H1 (cell line): ENCODE measurements at regions not wholly inside any gene's neighbourhood (a gene's known extent, or its start where the extent isn't known, plus 50 kb on each side); places are given as distances from the start of the nearest gene placed in this dataset.

ENCODE experiments used
- CTCF ChIA-PET: fragments of 300-600 bp; sonication (Branson Sonifier 250); formaldehyde crosslinking; loops from one replicate; lab custom pipeline; 2021; ENCODE audit not compliant: partially characterized antibody; lab: Charles Lee
- POLR2A ChIA-PET: fragments of 300-600 bp; sonication (Branson Sonifier 250); formaldehyde crosslinking; loops from one replicate; lab custom pipeline; 2021; ENCODE audit warnings: inconsistent platforms; ENCODE audit not compliant: partially characterized antibody; lab: Charles Lee
- DNase-seq, 2 experiments: peaks; one replicate each; pipeline versions ENCODE4 v3.0.0 to v3.0.0-alpha.2; 2010 to 2022; ENCODE audit warnings: low spot score in 2 of 2, low read depth in 1 of 2, mixed read lengths in 1 of 2
- FAIRE-seq: peaks from 2 replicates; lab custom pipeline; 2011; peaks lifted over from hg19 to GRCh38; lab: Jason Lieb, UNC
- H2AFZ ChIP-seq: 2 replicates; pipeline ENCODE4 v1.8.1; 2012; ENCODE audit warnings: low read length, inconsistent platforms
- H2AK5ac ChIP-seq: 2 replicates; pipeline ENCODE4 v1.6.1; 2013; ENCODE audit warnings: low read depth, low read length
- H2BK120ac ChIP-seq: replicated peaks from 2 replicates; pipeline ENCODE3; 2013; ENCODE audit warnings: low read depth, low read length, inconsistent platforms
- H2BK12ac ChIP-seq: 2 replicates; pipeline ENCODE4 v1.6.1; 2013; ENCODE audit warnings: low read depth, low read length
- H2BK15ac ChIP-seq: 2 replicates; pipeline ENCODE4 v1.6.1; 2013; ENCODE audit warnings: low read length
- H2BK20ac ChIP-seq: 2 replicates; pipeline ENCODE4 v1.6.1; 2013; ENCODE audit warnings: low read length
- H2BK5ac ChIP-seq: 2 replicates; pipeline ENCODE4 v1.6.1; 2013; ENCODE audit warnings: low read depth, low read length
- H3K14ac ChIP-seq: 2 replicates; pipeline ENCODE4 v1.6.1; 2013; ENCODE audit warnings: inconsistent platforms; ENCODE audit not compliant: insufficient read length
- H3K18ac ChIP-seq: 2 replicates; pipeline ENCODE4 v1.6.1; 2013; ENCODE audit warnings: low read length; ENCODE audit errors: extremely low read depth
- H3K23ac ChIP-seq: 2 replicates; pipeline ENCODE4 v1.6.1; 2013; ENCODE audit warnings: inconsistent platforms; ENCODE audit not compliant: insufficient read length
- H3K23me2 ChIP-seq: 2 replicates; pipeline ENCODE4 v1.6.1; 2013; ENCODE audit warnings: low read depth, low read length
- H3K27ac ChIP-seq: 2 replicates; pipeline ENCODE4 v1.6.1; 2011; ENCODE audit warnings: low read depth, low read length, inconsistent platforms
- H3K27me3 ChIP-seq, 4 experiments: replicated peaks in 1 of 4; 1 replicate in 1 of 4; 2 replicates in 3 of 4; pipeline versions ENCODE4 v1.6.1 to v1.8.1; 2011 to 2013; ENCODE audit warnings: low read length in 3 of 4, mild to moderate bottlenecking in 3 of 4, inconsistent platforms in 2 of 4, mixed read lengths in 2 of 4, moderate library complexity in 1 of 4; ENCODE audit not compliant: control insufficient read depth in 3 of 4, insufficient read depth in 3 of 4; ENCODE audit errors: extremely low read depth in 1 of 4
- H3K36me3 ChIP-seq, 4 experiments: 2 replicates each; pipeline versions ENCODE4 v1.6.1 to v1.8.1; 2011 to 2013; ENCODE audit warnings: mild to moderate bottlenecking in 4 of 4, low read length in 3 of 4, moderate library complexity in 2 of 4, control low read depth in 1 of 4, inconsistent platforms in 1 of 4; ENCODE audit not compliant: insufficient read depth in 4 of 4, control insufficient read depth in 2 of 4
- H3K4ac ChIP-seq: replicated peaks from 2 replicates; pipeline ENCODE3; 2013; ENCODE audit warnings: low read length, low read depth, mixed read lengths, inconsistent platforms; ENCODE audit not compliant: insufficient read length
- H3K4me1 ChIP-seq, 4 experiments: replicated peaks in 1 of 4; 1 replicate in 1 of 4; 2 replicates in 3 of 4; pipeline versions ENCODE4 v1.6.1 to v1.8.1; 2011 to 2013; ENCODE audit warnings: low read length in 3 of 4, inconsistent platforms in 2 of 4, mixed read lengths in 1 of 4; ENCODE audit not compliant: insufficient read depth in 4 of 4, control insufficient read depth in 3 of 4
- H3K4me2 ChIP-seq, 2 experiments: 2 replicates each; pipeline versions ENCODE4 v1.6.1 to v1.8.1; 2011 to 2013; ENCODE audit warnings: low read depth in 2 of 2, low read length in 2 of 2, control low read depth in 1 of 2, inconsistent platforms in 1 of 2, mild to moderate bottlenecking in 1 of 2; ENCODE audit not compliant: insufficient read depth in 1 of 2
- H3K4me3 ChIP-seq, 4 experiments: fragments of 200-600, 300-600 bp in 1 of 4; sonication (generic), shearing (Covaris generic), sonication (Bioruptor Twin) in 1 of 4; 2 replicates each; pipeline versions ENCODE4 v1.5.1 to v1.8.1; 2011 to 2016; ENCODE audit warnings: low read length in 4 of 4, low read depth in 3 of 4, control low read depth in 2 of 4, inconsistent platforms in 2 of 4, mild to moderate bottlenecking in 2 of 4, mixed read lengths in 1 of 4, moderate library complexity in 1 of 4; ENCODE audit not compliant: insufficient read depth in 2 of 4; ENCODE audit errors: extremely low read depth in 1 of 4
- H3K56ac ChIP-seq: replicated peaks from 2 replicates; pipeline ENCODE3; 2013; ENCODE audit warnings: low read depth, mild to moderate bottlenecking, mixed read lengths, low read length, inconsistent platforms; ENCODE audit not compliant: insufficient read length
- H3K79me1 ChIP-seq: 2 replicates; pipeline ENCODE4 v1.6.1; 2013; ENCODE audit warnings: low read depth, low read length, control low read depth
- H3K79me2 ChIP-seq, 2 experiments: 2 replicates each; pipeline versions ENCODE4 v1.6.1 to v1.8.1; 2012 to 2013; ENCODE audit warnings: low read length in 2 of 2, mild to moderate bottlenecking in 2 of 2, inconsistent platforms in 1 of 2; ENCODE audit not compliant: insufficient read depth in 2 of 2, control insufficient read depth in 1 of 2
- H3K9ac ChIP-seq, 4 experiments: replicated peaks in 1 of 4; 1 replicate in 1 of 4; 2 replicates in 3 of 4; pipeline versions ENCODE4 v1.6.1 to v1.8.1; 2011 to 2013; ENCODE audit warnings: low read depth in 3 of 4, low read length in 3 of 4, control low read depth in 2 of 4, mild to moderate bottlenecking in 2 of 4, moderate library complexity in 2 of 4, inconsistent platforms in 1 of 4; ENCODE audit errors: extremely low read depth in 1 of 4
- H3K9me3 ChIP-seq, 2 experiments: 2 replicates each; pipeline versions ENCODE4 v1.6.1 to v1.8.1; 2012 to 2013; ENCODE audit warnings: mild to moderate bottlenecking in 2 of 2, moderate library complexity in 2 of 2, control low read depth in 1 of 2, inconsistent platforms in 1 of 2, low read depth in 1 of 2, low read length in 1 of 2, mixed read lengths in 1 of 2; ENCODE audit not compliant: insufficient read depth in 2 of 2
- H4K20me1 ChIP-seq, 2 experiments: replicated peaks in 1 of 2; 2 replicates each; pipeline versions ENCODE3 to v1.8.1; 2011 to 2013; ENCODE audit warnings: inconsistent platforms in 2 of 2, low read length in 2 of 2, mild to moderate bottlenecking in 1 of 2; ENCODE audit not compliant: insufficient read depth in 2 of 2, control insufficient read depth in 1 of 2
- H4K5ac ChIP-seq: 2 replicates; pipeline ENCODE4 v1.6.1; 2013; ENCODE audit warnings: low read length, low read depth, mixed read lengths, inconsistent platforms; ENCODE audit not compliant: insufficient read length
- H4K8ac ChIP-seq: 2 replicates; pipeline ENCODE4 v1.8.0; 2013; ENCODE audit warnings: mild to moderate bottlenecking, moderate library complexity, low read length, inconsistent platforms; ENCODE audit not compliant: insufficient read depth; ENCODE audit errors: extremely low read depth
- H4K91ac ChIP-seq: replicated peaks from 2 replicates; pipeline ENCODE3; 2013; ENCODE audit warnings: low read length, mixed read lengths, inconsistent platforms; ENCODE audit not compliant: insufficient read length
- CHD2 ChIP-seq: IDR thresholded peaks from 2 replicates; pipeline ENCODE4 v1.6.1; 2012; ENCODE audit warnings: low read length, improper control_type of control experiment
- CTCF ChIP-seq, 3 experiments: IDR thresholded peaks; 1 replicate in 2 of 3; 2 replicates in 1 of 3; pipeline versions ENCODE4 v1.5.1 to v1.6.1; 2011; ENCODE audit warnings: low read length in 3 of 3, mild to moderate bottlenecking in 3 of 3, inconsistent platforms in 2 of 3, low read depth in 1 of 3, moderate library complexity in 1 of 3; ENCODE audit not compliant: insufficient read depth in 1 of 3; ENCODE audit errors: control extremely low read depth in 1 of 3
- E2F6 ChIP-seq: IDR thresholded peaks from 2 replicates; pipeline ENCODE4 v1.6.1; 2012; ENCODE audit warnings: inconsistent platforms
- EGR1 ChIP-seq: IDR thresholded peaks from 2 replicates; pipeline ENCODE4 v1.6.1; 2011; ENCODE audit warnings: low read depth, low read length, borderline replicate concordance
- JUND ChIP-seq: IDR thresholded peaks from 2 replicates; pipeline ENCODE4 v1.6.1; 2011; ENCODE audit warnings: mild to moderate bottlenecking, improper control_type of control experiment, low read length
- KDM5A ChIP-seq: fragments of 200-600 bp; IDR thresholded peaks from 2 replicates; pipeline ENCODE4 v1.7.1; 2012; ENCODE audit warnings: mild to moderate bottlenecking, low read length, inconsistent platforms, mixed read lengths
- MAX ChIP-seq: IDR thresholded peaks from 2 replicates; pipeline ENCODE4 v1.6.1; 2012; ENCODE audit warnings: inconsistent platforms
- POLR2A ChIP-seq, 2 experiments: IDR thresholded peaks; 1 replicate in 1 of 2; 2 replicates in 1 of 2; pipeline ENCODE4 v1.6.1; 2011; ENCODE audit warnings: low read depth in 2 of 2, low read length in 2 of 2, mild to moderate bottlenecking in 2 of 2; ENCODE audit errors: control extremely low read depth in 1 of 2
- SAP30 ChIP-seq: fragments of 300-600 bp; sonication (generic); IDR thresholded peaks from 2 replicates; pipeline ENCODE4 v1.7.1; 2012; ENCODE audit warnings: low read length, moderate library complexity, mild to moderate bottlenecking, inconsistent platforms; ENCODE audit not compliant: insufficient read depth, insufficient replicate concordance
- SUZ12 ChIP-seq: fragments of 200-600 bp; sonication (generic); IDR thresholded peaks from 2 replicates; pipeline ENCODE4 v1.6.1; 2012; ENCODE audit warnings: mild to moderate bottlenecking, inconsistent platforms, low read length, moderate library complexity, mixed read lengths
- WGBS, 2 experiments: shearing (Covaris generic) in 1 of 2; methylation state at CpG; one replicate each; pipeline versions ENCODE4 v1.1.6 to v1.1.7; 2013 to 2015; ENCODE audit warnings: low lambda C conversion rate in 2 of 2, mixed read lengths in 2 of 2, inconsistent platforms in 1 of 2, low coverage in 1 of 2, missing lambda C conversion rate in 1 of 2; ENCODE audit not compliant: insufficient replicate concordance in 2 of 2, insufficient coverage in 1 of 2, insufficient read length in 1 of 2; ENCODE audit errors: extremely low coverage in 1 of 2, missing lambda C conversion rate in 1 of 2; 5-methylcytosine and 5-hydroxymethylcytosine counted together

GRCh38 chr1:58250587-58250948, 296.0 kb downstream of the OMA1 start:
- no peak overlapping the region for H3K56ac ChIP-seq
- peak overlapping the region; percentile 49; the same call in 1 of the 2 replicates for H3K18ac ChIP-seq
- no peak overlapping the region for H3K9ac ChIP-seq
- ChIA-PET CTCF (interaction anchor here (0.6 to 4.8 kb wide), 17 partner anchors 11 to 325 kb away, joined by 3 to 42 read pairs (median 4); partner anchors contain the start of gene OMA1), POLR2A (interaction anchor here (0.6 kb wide), 2 partner anchors 12 to 13 kb away, joined by 3 to 5 read pairs; no protein-coding TSS in a partner anchor)
- no peaks in the 10 kb centered on the region for H3K36me3 ChIP-seq
- peak overlapping the region; percentile 67; the same call in 1 of the 2 replicates for H2BK20ac ChIP-seq
- FAIRE-seq (no peak), DNase-seq (no peak)
- no peak overlapping the region for H2BK120ac ChIP-seq
- no peak overlapping the region for H4K8ac ChIP-seq
- H4K5ac ChIP-seq, result no peak overlapping the region
- peak overlapping the region; percentile 88 for H2AFZ ChIP-seq
- WGBS, 2 experiments, result 10% methylated on average over 9 of the region's 9 CpGs; no CpG with 5 or more reads in 1 of the 2 experiments
- H3K27me3 ChIP-seq, result peaks cover 2 to 20% (median 19%) of the 10 kb centered on the region in 4 experiments
- H2AK5ac ChIP-seq, result no peak overlapping the region
- peaks cover 8 to 11% (median 10%) of the 10 kb centered on the region in 4 experiments; a peak in 6 of 7 replicates for H3K4me1 ChIP-seq
- peak overlapping the region; percentile 84 to 98 for H3K4me2 ChIP-seq
- no peak overlapping the region for H4K91ac ChIP-seq
- TF ChIP-seq SAP30 (no peak), EGR1 (no peak), CHD2 (no peak), CTCF (IDR thresholded peaks at IDR 0.05; ENCODE audit: control extremely low read depth in 1 of 3, insufficient read depth in 1 of 3, low read depth in 1 of 3, low read length in 3 of 3) (peak in 1 of 3 experiments; percentile 30; a peak in 1 of 4 replicates), KDM5A (no peak), POLR2A (IDR thresholded peaks at IDR 0.05; ENCODE audit: control extremely low read depth in 1 of 2, low read depth in 2 of 2, low read length in 2 of 2) (no peak), E2F6 (no peak), SUZ12 (no peak), JUND (no peak), MAX (0 out of 2 replicates have a peak, but pooled peaks have one; percentile 11)
- H2BK5ac ChIP-seq, result no peak overlapping the region
- no peak overlapping the region for H3K4ac ChIP-seq
- peaks cover 4% of the 10 kb centered on the region; the same call in 1 of the 2 replicates for H3K79me1 ChIP-seq
- peaks cover 0 to 6% of the 10 kb centered on the region in 2 experiments for H4K20me1 ChIP-seq
- H3K23me2 ChIP-seq, result peaks cover 13% of the 10 kb centered on the region
- peaks cover 0 to 11% of the 10 kb centered on the region in 2 experiments; a peak in 2 of 4 replicates for H3K79me2 ChIP-seq
- H3K14ac ChIP-seq, result no peak overlapping the region
- H3K4me3 ChIP-seq, result peak overlapping the region; percentile 63 to 77 (median 70)
- no peak overlapping the region for H3K23ac ChIP-seq
- 0 out of 2 replicates have a peak overlapping the region, but pooled peaks have one; percentile 21 for H2BK12ac ChIP-seq
- no peak overlapping the region for H3K27ac ChIP-seq
- no peak overlapping the region for H2BK15ac ChIP-seq
- H3K9me3 ChIP-seq, result no peaks in the 10 kb centered on the region
